IMR-90 (cell line): ENCODE measurements at regions not wholly inside any gene's neighbourhood (a gene's known extent, or its start where the extent isn't known, plus 50 kb on each side); places are given as distances from the start of the nearest gene placed in this dataset.

ENCODE experiments used
- ATAC-seq: fragments of 200-7000 bp; cut with Tn5 transposase; 2 replicates; pipeline ENCODE4 v1.9.1; 2020; ENCODE audit warnings: low read depth, mild to moderate bottlenecking, moderate library complexity
- BruUV-seq: library from RNA; stranded (reverse); fragments of 400-500 nt; replicated peaks from 2 replicates; lab custom pipeline; 2021; lab: Mats Ljungman, UMichigan
- CTCF ChIA-PET: fragments of 300-600 bp; formaldehyde crosslinking; extraction: SDS; loops from one replicate; lab custom pipeline; 2021; ENCODE audit warnings: antibody characterized with exemption; lab: Yijun Ruan, JAX
- POLR2A ChIA-PET: fragments of 300-600 bp; sonication (Branson Sonifier 250); formaldehyde crosslinking; loops from one replicate; lab custom pipeline; 2022; ENCODE audit warnings: antibody characterized with exemption; ENCODE audit not compliant: unreplicated experiment; lab: Charles Lee
- DNase-seq: peaks from one replicate; pipeline ENCODE4 v3.0.0; 2013
- H2AFZ ChIP-seq: replicated peaks from 2 replicates; pipeline ENCODE3; 2013; ENCODE audit warnings: low read length, mild to moderate bottlenecking; ENCODE audit not compliant: poor library complexity
- H2AK5ac ChIP-seq: 2 replicates; pipeline ENCODE4 v1.6.1; 2013; ENCODE audit warnings: low read depth, low read length, inconsistent platforms
- H2AK9ac ChIP-seq: replicated peaks from 2 replicates; pipeline ENCODE3; 2013; ENCODE audit warnings: mild to moderate bottlenecking, low read depth, low read length, moderate library complexity; ENCODE audit not compliant: poor library complexity
- H2BK120ac ChIP-seq: 2 replicates; pipeline ENCODE4 v1.6.1; 2013; ENCODE audit warnings: low read depth, low read length, inconsistent platforms
- H2BK15ac ChIP-seq: 3 replicates; pipeline ENCODE4 v1.6.1; 2013; ENCODE audit warnings: low read depth, low read length, inconsistent platforms
- H2BK20ac ChIP-seq: 2 replicates; pipeline ENCODE4 v1.6.1; 2013; ENCODE audit warnings: low read depth, mild to moderate bottlenecking, inconsistent platforms, low read length, moderate library complexity
- H2BK5ac ChIP-seq: 2 replicates; pipeline ENCODE4 v1.6.1; 2013; ENCODE audit warnings: mild to moderate bottlenecking, low read depth, low read length, inconsistent platforms; ENCODE audit not compliant: poor library complexity, severe bottlenecking
- H3K14ac ChIP-seq: replicated peaks from 2 replicates; pipeline ENCODE4 v1.6.1; 2013; ENCODE audit warnings: low read depth, low read length, inconsistent platforms
- H3K18ac ChIP-seq: 2 replicates; pipeline ENCODE4 v1.6.1; 2013; ENCODE audit warnings: low read depth, low read length, control low read depth
- H3K23ac ChIP-seq: 2 replicates; pipeline ENCODE4 v1.6.1; 2013; ENCODE audit warnings: low read depth, low read length, inconsistent platforms
- H3K27ac ChIP-seq: 2 replicates; pipeline ENCODE4 v1.5.1; 2013; ENCODE audit warnings: mild to moderate bottlenecking, control low read depth, low read length; ENCODE audit not compliant: insufficient read depth
- H3K27me3 ChIP-seq: 2 replicates; pipeline ENCODE4 v1.6.1; 2013; ENCODE audit warnings: low read length; ENCODE audit not compliant: control insufficient read depth, insufficient read depth
- H3K36me3 ChIP-seq: 2 replicates; pipeline ENCODE4 v1.6.1; 2013; ENCODE audit warnings: low read length, mixed read lengths; ENCODE audit not compliant: control insufficient read depth, insufficient read depth
- H3K4ac ChIP-seq: 2 replicates; pipeline ENCODE4 v1.6.1; 2013; ENCODE audit warnings: low read depth, low read length, inconsistent platforms
- H3K4me1 ChIP-seq: 2 replicates; pipeline ENCODE4 v1.6.1; 2013; ENCODE audit warnings: low read length, mixed read lengths; ENCODE audit not compliant: control insufficient read depth, insufficient read depth
- H3K4me2 ChIP-seq: 2 replicates; pipeline ENCODE4 v1.6.1; 2013; ENCODE audit warnings: low read depth, mild to moderate bottlenecking, control low read depth, low read length, moderate library complexity
- H3K4me3 ChIP-seq: 2 replicates; pipeline ENCODE4 v1.5.1; 2013; ENCODE audit warnings: low read depth, mild to moderate bottlenecking, control low read depth, low read length, moderate library complexity; ENCODE audit not compliant: insufficient read depth
- H3K56ac ChIP-seq: 2 replicates; pipeline ENCODE4 v1.6.1; 2013; ENCODE audit warnings: low read length, inconsistent platforms; ENCODE audit not compliant: insufficient read depth; ENCODE audit errors: extremely low read depth
- H3K79me1 ChIP-seq, 2 experiments: 2 replicates each; pipeline ENCODE4 v1.6.1; 2013; ENCODE audit warnings: low read length in 2 of 2, inconsistent platforms in 1 of 2, low read depth in 1 of 2
- H3K9ac ChIP-seq: 2 replicates; pipeline ENCODE4 v1.6.1; 2013; ENCODE audit warnings: low read depth, low read length, control low read depth
- H3K9me1 ChIP-seq: 2 replicates; pipeline ENCODE4 v1.6.1; 2013; ENCODE audit warnings: low read length, inconsistent platforms; ENCODE audit not compliant: insufficient read depth
- H3K9me3 ChIP-seq: 2 replicates; pipeline ENCODE4 v1.6.1; 2013; ENCODE audit warnings: low read length; ENCODE audit not compliant: control insufficient read depth, insufficient read depth
- H4K20me1 ChIP-seq: 2 replicates; pipeline ENCODE4 v1.6.1; 2013; ENCODE audit warnings: low read length, inconsistent platforms; ENCODE audit not compliant: insufficient read depth
- H4K5ac ChIP-seq: 2 replicates; pipeline ENCODE4 v1.6.1; 2013; ENCODE audit warnings: mild to moderate bottlenecking, low read depth, low read length, control low read depth
- H4K8ac ChIP-seq, 2 experiments: 2 replicates each; pipeline ENCODE4 v1.6.1; 2013; ENCODE audit warnings: low read depth in 2 of 2, low read length in 2 of 2, control low read depth in 1 of 2, inconsistent platforms in 1 of 2
- H4K91ac ChIP-seq: 2 replicates; pipeline ENCODE4 v1.6.1; 2013; ENCODE audit warnings: low read depth, low read length, inconsistent platforms; ENCODE audit not compliant: insufficient read depth
- POLR2A ChIP-seq: IDR thresholded peaks from 2 replicates; pipeline ENCODE4 v1.6.1; 2012; ENCODE audit warnings: mild to moderate bottlenecking, low read depth, low read length
- WGBS, 2 experiments: methylation state at CpG; one replicate each; pipeline versions ENCODE4 v1.1.5 to v1.1.7; 2013; ENCODE audit warnings: missing lambda C conversion rate in 2 of 2; ENCODE audit not compliant: insufficient read length in 1 of 2; ENCODE audit errors: extremely low coverage in 2 of 2; 5-methylcytosine and 5-hydroxymethylcytosine counted together
- dilution Hi-C: fragments of 300-500 bp; cut with HindIII; formaldehyde crosslinking; loops from one replicate; pipeline ENCODE4 v1.14.3; 2018; ENCODE audit warnings: low sequenced_read_pairs; ENCODE audit not compliant: unreplicated experiment
- in situ Hi-C: fragments of 300-500 bp; cut with MboI; formaldehyde crosslinking; loops from 3 replicates; pipeline ENCODE4 v1.14.3; 2019; ENCODE audit warnings: low sequenced_read_pairs, inconsistent platforms, mixed read lengths
- intact Hi-C: fragments of 100-400 bp; cut with micrococcal nuclease; formaldehyde crosslinking; loops from 2 replicates; pipeline ENCODE4 v1.10.0; 2022
- TF ChIP-seq, protein P1 (sequence below): fragments of 150-350 bp; IDR thresholded peaks from 2 replicates; pipeline ENCODE4 v1.6.1; 2016; ENCODE audit warnings: low read depth, mild to moderate bottlenecking, low read length, moderate library complexity, borderline replicate concordance

DNA sequence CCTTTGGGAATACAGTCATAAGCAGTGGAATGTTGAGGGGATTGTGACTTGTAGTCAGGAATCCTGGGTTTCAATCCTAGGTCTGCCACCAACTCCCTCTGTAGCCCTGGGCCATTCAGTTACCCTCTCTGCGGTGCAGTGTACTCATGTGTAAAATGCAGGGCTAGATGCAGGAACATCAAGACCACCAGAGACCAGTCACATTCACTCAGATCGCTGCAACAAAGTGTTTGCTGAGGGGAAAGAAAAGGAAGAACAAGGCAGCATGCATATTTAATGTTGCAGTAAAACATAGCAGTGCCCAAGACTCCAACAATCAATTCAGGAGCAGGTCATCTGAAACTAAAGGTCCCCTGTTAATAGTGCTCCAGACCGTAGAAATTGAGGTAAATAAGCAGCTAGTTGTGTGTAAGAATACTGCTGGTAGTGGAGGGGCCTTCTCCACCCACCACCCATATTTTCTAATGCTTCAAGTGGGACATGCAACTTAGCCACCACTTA is 410.7 kb downstream of the OMA1 start:
- DNase-seq: no peak
- Histone ChIP-seq H4K8ac (no peak overlapping the region), H3K4ac (no peak overlapping the region), H3K56ac (no peak overlapping the region), H2AK9ac (no peak overlapping the region), H2BK120ac (no peak overlapping the region), H3K23ac (no peak overlapping the region), H2AFZ (no peak overlapping the region), H3K79me1 (no peaks in the 10 kb centered on the region), H3K9me3 (0 out of 2 replicates have a peak, but pooled peaks cover 2% of the 10 kb centered on the region), H4K5ac (no peak overlapping the region), H3K36me3 (no peaks in the 10 kb centered on the region), H3K9ac (no peak overlapping the region), H2BK20ac (no peak overlapping the region), H4K91ac (no peak overlapping the region), H2BK5ac (no peak overlapping the region), H3K27ac (no peak overlapping the region), H3K14ac (no peak overlapping the region), H3K4me1 (no peaks in the 10 kb centered on the region), H3K27me3 (no peaks in the 10 kb centered on the region), H3K4me2 (no peak overlapping the region), H2BK15ac (no peak overlapping the region), H3K4me3 (no peak overlapping the region), H4K20me1 (no peaks in the 10 kb centered on the region), H3K9me1 (no peaks in the 10 kb centered on the region), H3K18ac (no peak overlapping the region), H2AK5ac (no peak overlapping the region)
- in situ Hi-C loops (no loop called here), intact Hi-C loops (no loop called here), dilution Hi-C loops (no loop called here)
- ChIA-PET CTCF (no interaction called here), POLR2A (no interaction called here)
- TF ChIP-seq, protein P1, sequence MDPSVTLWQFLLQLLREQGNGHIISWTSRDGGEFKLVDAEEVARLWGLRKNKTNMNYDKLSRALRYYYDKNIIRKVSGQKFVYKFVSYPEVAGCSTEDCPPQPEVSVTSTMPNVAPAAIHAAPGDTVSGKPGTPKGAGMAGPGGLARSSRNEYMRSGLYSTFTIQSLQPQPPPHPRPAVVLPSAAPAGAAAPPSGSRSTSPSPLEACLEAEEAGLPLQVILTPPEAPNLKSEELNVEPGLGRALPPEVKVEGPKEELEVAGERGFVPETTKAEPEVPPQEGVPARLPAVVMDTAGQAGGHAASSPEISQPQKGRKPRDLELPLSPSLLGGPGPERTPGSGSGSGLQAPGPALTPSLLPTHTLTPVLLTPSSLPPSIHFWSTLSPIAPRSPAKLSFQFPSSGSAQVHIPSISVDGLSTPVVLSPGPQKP: no peak
- TF ChIP-seq POLR2A: no peak
- no peak for ATAC-seq
- BruUV-seq: no TSS peak
- no CpG with 5 or more reads among the region's 3 CpGs for WGBS, 2 experiments
